ENCODE measurements at regions not wholly inside any gene's neighbourhood (a gene's known extent, or its start where the extent isn't known, plus 50 kb on each side); places are given as distances from the start of the nearest gene placed in this dataset.

GRCh38 chr11:115626414-115626813 is 122.2 kb upstream of the CADM1 start:
- in situ Hi-C loops (cut with MboI; ENCODE audit: low pct_unique_long_range_greater_than_20kb, low sequenced_read_pairs, unreplicated experiment) = no loop called here
- DNase-seq (ENCODE audit: low spot score) = no peak
- no peak for TF ChIP-seq CTCF (IDR thresholded peaks at IDR 0.05; ENCODE audit: extremely low read depth, insufficient read depth, missing control alignments)

- in situ Hi-C loops (cut with MboI; ENCODE audit: low pct_unique_long_range_greater_than_20kb, low sequenced_read_pairs, unreplicated experiment) = no loop called here
- DNase-seq (ENCODE audit: low spot score) = no peak
- no peak for TF ChIP-seq CTCF (IDR thresholded peaks at IDR 0.05; ENCODE audit: extremely low read depth, insufficient read depth, missing control alignments)
These were observed 121.3 kb upstream of the CADM1 start for GRCh38 chr11:115625502-115625901.

DNA sequence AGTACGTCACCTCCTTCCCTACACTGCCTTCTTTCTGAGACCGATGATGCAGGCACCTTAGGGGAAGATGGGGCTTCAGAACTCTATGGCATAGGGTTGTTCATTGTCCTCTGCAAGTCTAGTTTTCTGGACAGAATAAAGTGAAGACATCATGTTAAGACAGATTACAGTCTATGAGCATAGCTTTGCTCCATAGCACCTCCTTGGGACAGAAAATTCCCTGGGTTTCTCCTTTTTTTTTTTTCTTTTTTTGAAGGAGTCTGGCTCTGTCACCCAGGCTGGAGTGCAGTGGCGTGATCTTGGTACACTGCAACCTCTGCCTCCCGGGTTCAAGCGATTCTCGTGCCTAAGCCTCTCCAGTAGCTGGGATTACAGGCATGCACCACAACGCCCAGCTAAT is 119.8 kb upstream of the CADM1 start:
- no peak for DNase-seq (ENCODE audit: low spot score)
- in situ Hi-C loops (cut with MboI; ENCODE audit: low pct_unique_long_range_greater_than_20kb, low sequenced_read_pairs, unreplicated experiment) = no loop called here
- TF ChIP-seq CTCF (IDR thresholded peaks at IDR 0.05; ENCODE audit: extremely low read depth, insufficient read depth, missing control alignments) = no peak

DNA sequence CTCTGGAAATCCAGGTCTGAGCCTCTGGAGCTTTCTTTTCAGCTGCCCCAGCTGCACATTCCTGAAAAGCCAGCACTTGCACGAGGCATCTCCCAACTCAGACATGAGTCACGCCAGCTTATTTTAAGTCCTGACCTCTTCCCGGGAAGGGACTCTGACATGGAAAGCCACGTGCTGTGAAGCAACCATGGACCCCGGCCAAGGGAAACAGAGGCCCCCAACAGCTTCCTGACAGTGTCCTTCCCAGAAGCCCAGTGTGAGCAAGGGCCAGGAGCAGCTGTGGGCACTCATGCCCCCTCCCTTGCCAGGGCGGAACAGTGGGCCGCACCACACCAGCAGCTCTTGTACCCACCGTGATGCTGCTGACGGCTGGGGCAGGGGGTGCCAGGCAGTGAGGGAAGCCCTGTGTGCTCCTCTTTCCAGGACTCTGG is 118.8 kb upstream of the CADM1 start:
- no peak for DNase-seq (ENCODE audit: low spot score)
- in situ Hi-C loops (cut with MboI; ENCODE audit: low pct_unique_long_range_greater_than_20kb, low sequenced_read_pairs, unreplicated experiment) = no loop called here
- no peak for TF ChIP-seq CTCF (IDR thresholded peaks at IDR 0.05; ENCODE audit: extremely low read depth, insufficient read depth, missing control alignments)

DNA sequence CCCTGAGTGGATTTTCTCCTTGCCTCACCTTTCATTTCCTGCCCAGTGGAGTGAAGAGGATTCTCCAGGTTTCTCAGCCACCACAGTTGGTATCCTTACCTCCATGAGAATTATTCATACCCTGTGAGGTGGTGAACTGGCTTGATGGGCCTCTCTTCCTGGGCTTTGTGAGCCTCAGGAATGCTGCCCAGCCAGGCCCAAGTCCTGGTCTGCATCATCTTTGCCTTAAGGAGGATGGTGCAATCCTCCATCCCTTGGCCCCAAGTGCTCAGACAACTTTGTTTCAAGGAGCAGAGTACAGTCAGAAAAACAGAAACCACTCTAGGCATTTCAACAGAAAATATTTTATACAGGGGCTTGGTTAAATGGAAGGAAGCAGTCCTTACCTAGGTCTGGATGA is 114.2 kb upstream of the CADM1 start:
- in situ Hi-C loops (cut with MboI; ENCODE audit: low pct_unique_long_range_greater_than_20kb, low sequenced_read_pairs, unreplicated experiment) = no loop called here
- no peak for TF ChIP-seq CTCF (IDR thresholded peaks at IDR 0.05; ENCODE audit: extremely low read depth, insufficient read depth, missing control alignments)
- DNase-seq (ENCODE audit: low spot score) = no peak

DNA sequence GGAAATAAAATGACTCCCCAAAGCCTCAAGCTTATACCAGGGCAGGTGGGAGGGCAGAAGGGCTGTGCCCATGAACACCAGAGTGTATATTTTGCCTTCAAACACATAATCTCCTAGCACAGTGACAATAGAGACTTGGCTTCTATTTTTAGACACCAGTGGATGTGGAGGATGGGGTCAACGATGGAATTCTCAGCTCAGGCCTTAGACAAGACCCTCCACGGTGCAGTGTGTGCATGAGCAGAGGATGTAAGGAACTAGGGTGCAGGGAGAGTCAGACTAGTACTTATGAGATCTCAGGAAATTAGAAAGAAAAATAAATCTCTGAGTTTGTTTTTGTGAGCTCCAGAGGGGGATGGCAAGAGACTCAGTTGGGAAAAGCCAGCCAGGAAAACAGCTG is 113.6 kb upstream of the CADM1 start:
- no peak for TF ChIP-seq CTCF (IDR thresholded peaks at IDR 0.05; ENCODE audit: extremely low read depth, insufficient read depth, missing control alignments)
- in situ Hi-C loops (cut with MboI; ENCODE audit: low pct_unique_long_range_greater_than_20kb, low sequenced_read_pairs, unreplicated experiment) = no loop called here

DNA sequence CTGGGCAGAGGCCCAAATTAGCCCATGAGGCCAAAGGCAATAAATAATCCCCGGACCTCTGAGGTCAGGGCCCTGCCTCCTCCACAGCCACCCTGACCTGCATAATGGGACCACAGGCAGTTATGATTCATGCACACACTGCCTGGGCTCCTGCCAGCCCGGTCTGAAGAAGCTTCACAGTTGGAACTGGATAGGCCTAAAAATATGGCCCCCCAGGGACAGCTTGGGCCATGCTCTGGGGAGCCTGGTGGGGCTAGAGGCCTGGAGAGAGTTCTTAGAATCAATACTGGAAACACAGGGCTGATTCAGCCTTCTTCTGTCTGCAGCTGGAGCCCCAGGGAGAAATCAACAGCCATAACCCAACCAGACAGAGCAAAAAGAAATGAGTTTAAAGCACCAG is 112.8 kb upstream of the CADM1 start:
- TF ChIP-seq CTCF (IDR thresholded peaks at IDR 0.05; ENCODE audit: extremely low read depth, insufficient read depth, missing control alignments) = no peak
- no peak for DNase-seq (ENCODE audit: low spot score)
- in situ Hi-C loops (cut with MboI; ENCODE audit: low pct_unique_long_range_greater_than_20kb, low sequenced_read_pairs, unreplicated experiment) = no loop called here

More for the DNA sequence above, 113.6 kb upstream of the CADM1 start:
- DNase-seq (ENCODE audit: low spot score) = no peak

All from GM13977 (cell line).